ENCODE measurements at regions not wholly inside any gene's neighbourhood (a gene's known extent, or its start where the extent isn't known, plus 50 kb on each side); places are given as distances from the start of the nearest gene placed in this dataset.

- no peak for TF ChIP-seq CTCF (IDR thresholded peaks at IDR 0.05)
- no peak for TF ChIP-seq POLR2A (IDR thresholded peaks at IDR 0.05)
- TF ChIP-seq POLR2AphosphoS5 (IDR thresholded peaks at IDR 0.05) = no peak
Observed at GRCh38 chr12:111152561-111152960, 216.3 kb downstream of the PHETA1 start.
